Peyer's patch (tissue), 4 donors: ENCODE measurements at regions not wholly inside any gene's neighbourhood (a gene's known extent, or its start where the extent isn't known, plus 50 kb on each side); places are given as distances from the start of the nearest gene placed in this dataset.

Experiments used
- DNase-seq, 3 donors: peaks; one replicate each; pipeline ENCODE4 v3.0.0-alpha.2; 2017 to 2019
- H3K27ac ChIP-seq, 4 donors: fragments of 200-600 bp; sonication (generic); one replicate each; pipeline ENCODE4 v1.5.1; 2016 to 2019
- H3K27me3 ChIP-seq, 2 donors: fragments of 200-600 bp; sonication (generic); one replicate each; pipeline ENCODE4 v1.5.1; 2019
- H3K36me3 ChIP-seq, 3 donors: fragments of 200-600 bp; sonication (generic); one replicate each; pipeline ENCODE4 v1.5.1; 2016 to 2019
- H3K4me1 ChIP-seq, 4 donors: fragments of 200-600 bp; sonication (generic); one replicate each; pipeline ENCODE4 v1.5.1; 2016 to 2019
- H3K4me3 ChIP-seq, 4 donors: fragments of 200-600 bp; sonication (generic); 1 replicate in 3 of 4; 2 replicates in 1 of 4; pipeline ENCODE4 v1.5.1; 2016 to 2019; ENCODE audit warnings: mild to moderate bottlenecking in 1 of 4
- H3K9me3 ChIP-seq, 4 donors: fragments of 200-600 bp; sonication (generic); one replicate each; pipeline ENCODE4 v1.5.1; 2016 to 2019; ENCODE audit warnings: mild to moderate bottlenecking in 1 of 4
- POLR2A ChIP-seq, 2 donors: fragments of 450-650 bp; IDR thresholded peaks; one replicate each; pipeline ENCODE4 v1.5.1; 2017; ENCODE audit warnings: antibody characterized with exemption in 2 of 2, mild to moderate bottlenecking in 2 of 2, moderate library complexity in 2 of 2
- TF ChIP-seq, protein P1 (sequence below), 6 experiments: fragments of 450-650 bp in 4 of 6; fragments of 200-600 bp in 2 of 6; sonication (generic) in 1 of 6; IDR thresholded peaks; one replicate each; pipeline ENCODE4 v1.5.1; 2017 to 2019; ENCODE audit warnings: antibody characterized with exemption in 6 of 6, mild to moderate bottlenecking in 3 of 6, moderate library complexity in 1 of 6

DNA sequence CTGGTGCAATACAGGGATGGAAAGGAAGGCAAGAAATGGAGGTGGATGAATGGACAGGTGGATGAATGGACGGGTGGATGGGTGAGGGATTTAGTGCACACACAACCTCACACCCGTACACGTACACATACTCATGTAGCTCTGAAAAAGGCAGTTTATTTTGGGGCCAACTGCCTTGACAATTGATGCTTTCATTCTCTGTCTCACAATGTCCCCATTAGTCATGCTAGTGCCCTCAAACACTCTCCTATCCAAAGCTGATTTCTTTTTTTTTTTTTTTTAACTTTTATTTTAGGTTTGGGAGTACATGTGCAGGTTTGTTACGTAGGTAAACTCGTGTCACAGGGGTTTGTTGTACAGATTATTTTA lies 495.0 kb downstream of the DMAC1 start:
- H3K4me3 ChIP-seq: no peak overlapping the region
- peaks cover 0 to 4% (median 0%) of the 10 kb centered on the region in 4 donors for H3K9me3 ChIP-seq
- TF ChIP-seq, protein P1, sequence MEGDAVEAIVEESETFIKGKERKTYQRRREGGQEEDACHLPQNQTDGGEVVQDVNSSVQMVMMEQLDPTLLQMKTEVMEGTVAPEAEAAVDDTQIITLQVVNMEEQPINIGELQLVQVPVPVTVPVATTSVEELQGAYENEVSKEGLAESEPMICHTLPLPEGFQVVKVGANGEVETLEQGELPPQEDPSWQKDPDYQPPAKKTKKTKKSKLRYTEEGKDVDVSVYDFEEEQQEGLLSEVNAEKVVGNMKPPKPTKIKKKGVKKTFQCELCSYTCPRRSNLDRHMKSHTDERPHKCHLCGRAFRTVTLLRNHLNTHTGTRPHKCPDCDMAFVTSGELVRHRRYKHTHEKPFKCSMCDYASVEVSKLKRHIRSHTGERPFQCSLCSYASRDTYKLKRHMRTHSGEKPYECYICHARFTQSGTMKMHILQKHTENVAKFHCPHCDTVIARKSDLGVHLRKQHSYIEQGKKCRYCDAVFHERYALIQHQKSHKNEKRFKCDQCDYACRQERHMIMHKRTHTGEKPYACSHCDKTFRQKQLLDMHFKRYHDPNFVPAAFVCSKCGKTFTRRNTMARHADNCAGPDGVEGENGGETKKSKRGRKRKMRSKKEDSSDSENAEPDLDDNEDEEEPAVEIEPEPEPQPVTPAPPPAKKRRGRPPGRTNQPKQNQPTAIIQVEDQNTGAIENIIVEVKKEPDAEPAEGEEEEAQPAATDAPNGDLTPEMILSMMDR (IDR thresholded peaks at IDR 0.05): no peak
- no peak for TF ChIP-seq POLR2A (IDR thresholded peaks at IDR 0.05)
- H3K27me3 ChIP-seq: no peaks in the 10 kb centered on the region
- no peaks in the 10 kb centered on the region for H3K36me3 ChIP-seq
- H3K4me1 ChIP-seq: no peaks in the 10 kb centered on the region
- no peak for DNase-seq
- no peak overlapping the region for H3K27ac ChIP-seq

DNA sequence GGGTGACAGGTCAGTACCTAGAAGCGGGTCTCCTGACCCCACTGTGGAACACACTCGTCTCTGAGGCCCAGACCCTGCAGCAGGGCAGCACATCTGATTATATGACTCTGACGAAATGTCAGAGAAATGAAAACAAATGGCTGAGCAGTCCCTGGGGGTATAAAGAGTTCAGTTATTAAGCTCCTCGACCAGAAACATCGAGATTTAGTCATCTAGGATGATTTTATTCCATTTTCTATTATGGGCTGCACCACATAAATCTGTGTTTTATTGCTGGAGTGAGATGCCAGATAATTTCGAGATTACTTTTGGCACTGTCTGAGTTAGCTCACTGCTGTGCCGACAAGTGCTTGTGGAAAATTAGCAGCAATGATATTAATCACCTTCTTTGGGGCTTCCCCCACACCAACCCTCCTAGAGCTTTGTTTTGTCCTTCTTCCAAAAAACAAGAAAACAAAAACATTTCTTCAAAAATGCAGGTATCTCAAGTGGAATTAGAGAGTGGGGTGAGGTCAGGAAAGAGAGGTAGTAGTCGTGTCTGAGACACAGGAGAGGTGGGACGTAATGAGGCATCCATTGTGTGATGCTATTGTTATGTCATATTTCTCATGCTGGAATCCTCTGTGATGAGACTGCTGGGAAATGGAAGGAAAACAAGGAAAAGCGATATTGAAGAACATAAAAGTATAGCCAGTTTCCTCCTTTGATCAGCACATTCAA lies 495.5 kb downstream of the DMAC1 start:
- no peak for DNase-seq
- H3K4me1 ChIP-seq: no peaks in the 10 kb centered on the region
- H3K4me3 ChIP-seq: no peak overlapping the region
- no peak for TF ChIP-seq POLR2A (IDR thresholded peaks at IDR 0.05)
- TF ChIP-seq, protein P1 (IDR thresholded peaks at IDR 0.05): no peak
- no peak overlapping the region for H3K27ac ChIP-seq
- H3K9me3 ChIP-seq: no peaks in the 10 kb centered on the region
- no peaks in the 10 kb centered on the region for H3K27me3 ChIP-seq
- H3K36me3 ChIP-seq: no peaks in the 10 kb centered on the region

DNA sequence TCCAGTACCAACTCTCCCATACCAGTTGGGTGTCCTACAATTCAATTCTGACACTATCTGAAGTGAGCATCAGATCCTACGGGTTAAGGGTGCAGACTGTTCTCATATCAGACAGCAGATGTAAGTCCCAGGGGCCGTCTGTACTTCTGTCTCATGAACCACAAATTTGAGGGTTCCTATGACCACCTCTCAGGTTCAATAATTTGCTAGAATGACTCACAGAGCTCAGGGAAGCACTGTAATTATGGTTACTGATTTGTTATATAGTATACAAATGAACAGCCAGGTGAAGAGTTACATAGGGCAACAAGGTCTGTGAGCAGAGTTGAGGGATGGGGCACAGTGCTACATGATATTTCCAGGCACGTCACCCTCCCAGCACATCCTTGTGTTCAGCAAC lies 499.1 kb downstream of the DMAC1 start:
- H3K4me1 ChIP-seq: no peaks in the 10 kb centered on the region
- H3K4me3 ChIP-seq: no peak overlapping the region
- H3K27me3 ChIP-seq: no peaks in the 10 kb centered on the region
- no peak for DNase-seq
- H3K36me3 ChIP-seq: no peaks in the 10 kb centered on the region
- TF ChIP-seq, protein P1 (IDR thresholded peaks at IDR 0.05): no peak
- TF ChIP-seq POLR2A (IDR thresholded peaks at IDR 0.05): no peak
- H3K27ac ChIP-seq: no peak overlapping the region
- no peaks in the 10 kb centered on the region for H3K9me3 ChIP-seq

DNA sequence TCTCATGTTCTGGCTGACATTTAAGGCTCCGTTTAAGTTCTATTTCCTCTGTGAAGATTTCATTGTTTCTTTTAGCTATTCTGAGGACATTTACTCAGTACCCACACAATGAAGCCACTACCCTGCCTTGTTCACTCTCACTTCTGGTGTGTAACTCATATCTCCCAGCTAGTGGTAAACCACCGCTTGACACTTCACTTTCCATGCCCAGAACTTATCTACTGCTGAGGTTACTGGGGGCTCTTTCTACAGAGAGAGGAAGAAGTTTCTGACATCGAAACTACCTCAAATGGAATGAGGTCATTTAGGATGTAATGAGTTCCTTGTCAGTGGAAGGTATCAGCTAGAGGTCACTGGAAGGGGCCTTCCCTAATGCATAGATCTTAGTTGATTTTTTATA lies 501.5 kb downstream of the DMAC1 start:
- DNase-seq: no peak
- TF ChIP-seq POLR2A (IDR thresholded peaks at IDR 0.05): no peak
- TF ChIP-seq, protein P1 (IDR thresholded peaks at IDR 0.05): no peak

DNA sequence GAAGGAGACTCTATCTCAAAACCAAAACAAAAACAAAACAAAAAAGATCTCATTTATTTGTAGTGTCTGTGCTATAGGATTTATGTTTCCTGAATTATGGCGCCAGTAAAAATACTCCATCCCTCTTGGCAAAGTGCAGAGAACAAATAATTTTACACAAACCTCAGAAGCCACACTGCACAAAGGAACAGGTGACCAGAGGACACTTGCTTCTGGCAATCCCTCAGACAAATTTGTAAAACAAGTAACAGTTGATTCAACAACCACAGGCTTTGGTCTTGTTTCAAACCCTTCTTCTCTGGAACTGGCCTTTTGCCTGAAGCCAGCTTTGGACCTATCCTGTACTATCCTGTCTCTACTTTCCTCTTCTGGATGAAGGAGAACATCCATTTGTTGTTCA lies 502.1 kb downstream of the DMAC1 start:
- Histone ChIP-seq H3K4me1 (no peaks in the 10 kb centered on the region), H3K27me3 (no peaks in the 10 kb centered on the region), H3K4me3 (no peak overlapping the region), H3K36me3 (no peaks in the 10 kb centered on the region), H3K9me3 (no peaks in the 10 kb centered on the region), H3K27ac (no peak overlapping the region)
- DNase-seq: no peak
- TF ChIP-seq POLR2A (IDR thresholded peaks at IDR 0.05): no peak

More for the DNA sequence above, 501.5 kb downstream of the DMAC1 start:
- H3K4me1 ChIP-seq: no peaks in the 10 kb centered on the region
- no peak overlapping the region for H3K4me3 ChIP-seq
- no peak overlapping the region for H3K27ac ChIP-seq
- no peaks in the 10 kb centered on the region for H3K27me3 ChIP-seq
- H3K36me3 ChIP-seq: no peaks in the 10 kb centered on the region
- no peaks in the 10 kb centered on the region for H3K9me3 ChIP-seq

DNA sequence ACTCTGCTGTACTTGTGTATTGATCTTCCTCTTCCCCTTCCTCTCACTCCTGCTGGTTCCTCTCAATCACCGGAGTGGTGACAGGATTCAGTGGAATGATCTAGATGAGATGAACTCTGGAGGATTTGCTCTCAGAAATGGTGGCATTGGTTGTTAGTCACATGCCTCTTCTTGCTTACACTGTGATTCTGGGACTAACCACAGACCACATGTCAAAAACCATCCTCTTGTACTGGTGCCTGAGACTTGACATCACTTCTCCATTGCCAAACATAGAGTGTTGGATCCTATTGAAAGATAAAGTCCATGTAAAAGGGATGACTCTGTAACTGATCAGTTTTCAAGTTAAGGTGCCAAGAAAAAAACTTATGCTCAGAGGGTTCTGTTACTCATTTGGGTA lies 506.5 kb downstream of the DMAC1 start:
- TF ChIP-seq POLR2A (IDR thresholded peaks at IDR 0.05): no peak
- TF ChIP-seq, protein P1 (IDR thresholded peaks at IDR 0.05): no peak
- H3K27ac ChIP-seq: no peak overlapping the region
- no peaks in the 10 kb centered on the region for H3K4me1 ChIP-seq
- no peaks in the 10 kb centered on the region for H3K9me3 ChIP-seq
- H3K4me3 ChIP-seq: no peak overlapping the region
- H3K27me3 ChIP-seq: no peaks in the 10 kb centered on the region
- no peaks in the 10 kb centered on the region for H3K36me3 ChIP-seq
- DNase-seq: no peak
